ENCODE measurements at regions not wholly inside any gene's neighbourhood (a gene's known extent, or its start where the extent isn't known, plus 50 kb on each side); places are given as distances from the start of the nearest gene placed in this dataset.

- ChIA-PET CTCF (no interaction called here), RAD21 (ENCODE audit: low non-redundant PET in 1 of 2, low total read pairs in 2 of 2, uncharacterized antibody in 2 of 2, unreplicated experiment in 2 of 2) (no interaction called here), POLR2A (no interaction called here)
- H3K9ac ChIP-seq (ENCODE audit: low read length) = no peak overlapping the region
- H2AFZ ChIP-seq (ENCODE audit: low read depth, low read length, poor library complexity, severe bottlenecking) = no peak overlapping the region
- no peaks in the 10 kb centered on the region for H3K79me2 ChIP-seq (ENCODE audit: insufficient read depth, low read length)
- no peaks in the 10 kb centered on the region for H3K9me3 ChIP-seq (ENCODE audit: control insufficient read depth in 1 of 2, insufficient read depth in 1 of 2, low read depth in 1 of 2, low read length in 2 of 2)
- H3K4me1 ChIP-seq (ENCODE audit: control insufficient read depth in 1 of 2, insufficient read depth in 2 of 2, low read length in 2 of 2) = no peaks in the 10 kb centered on the region
- no peaks in the 10 kb centered on the region for H3K36me3 ChIP-seq (ENCODE audit: control insufficient read depth in 1 of 2, insufficient read depth in 2 of 2, low read length in 2 of 2)
- intact Hi-C loops (cut with micrococcal nuclease) = no loop called here
- DNase-seq (ENCODE audit: low read depth, low spot score) (no peak), ATAC-seq (no peak)
- no peak overlapping the region for H3K4me3 ChIP-seq (replicated peaks in 1 of 2; ENCODE audit: low read depth in 1 of 2, low read length in 2 of 2)
- no TSS peak for BruUV-seq (replicated peaks)
- 0 out of 2 replicates have a peak, but pooled peaks cover 3% of the 10 kb centered on the region for H3K27me3 ChIP-seq (ENCODE audit: insufficient read depth, low read length)
- H3K9me2 ChIP-seq (ENCODE audit: insufficient read depth) = no peaks in the 10 kb centered on the region
- H3K27ac ChIP-seq (ENCODE audit: low read depth, low read length) = no peak overlapping the region
- H3K4me2 ChIP-seq (ENCODE audit: low read length) = no peak overlapping the region
- no peak for TF ChIP-seq EGR1 (IDR thresholded peaks at IDR 0.05; ENCODE audit: low read depth)
- no peak for TF ChIP-seq SRF (IDR thresholded peaks at IDR 0.05; ENCODE audit: low read depth)
- TF ChIP-seq ELF1 (IDR thresholded peaks at IDR 0.05; ENCODE audit: borderline replicate concordance, low read depth) = no peak
- TF ChIP-seq, protein P1, sequence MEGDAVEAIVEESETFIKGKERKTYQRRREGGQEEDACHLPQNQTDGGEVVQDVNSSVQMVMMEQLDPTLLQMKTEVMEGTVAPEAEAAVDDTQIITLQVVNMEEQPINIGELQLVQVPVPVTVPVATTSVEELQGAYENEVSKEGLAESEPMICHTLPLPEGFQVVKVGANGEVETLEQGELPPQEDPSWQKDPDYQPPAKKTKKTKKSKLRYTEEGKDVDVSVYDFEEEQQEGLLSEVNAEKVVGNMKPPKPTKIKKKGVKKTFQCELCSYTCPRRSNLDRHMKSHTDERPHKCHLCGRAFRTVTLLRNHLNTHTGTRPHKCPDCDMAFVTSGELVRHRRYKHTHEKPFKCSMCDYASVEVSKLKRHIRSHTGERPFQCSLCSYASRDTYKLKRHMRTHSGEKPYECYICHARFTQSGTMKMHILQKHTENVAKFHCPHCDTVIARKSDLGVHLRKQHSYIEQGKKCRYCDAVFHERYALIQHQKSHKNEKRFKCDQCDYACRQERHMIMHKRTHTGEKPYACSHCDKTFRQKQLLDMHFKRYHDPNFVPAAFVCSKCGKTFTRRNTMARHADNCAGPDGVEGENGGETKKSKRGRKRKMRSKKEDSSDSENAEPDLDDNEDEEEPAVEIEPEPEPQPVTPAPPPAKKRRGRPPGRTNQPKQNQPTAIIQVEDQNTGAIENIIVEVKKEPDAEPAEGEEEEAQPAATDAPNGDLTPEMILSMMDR (IDR thresholded peaks at IDR 0.05 in 2 of 3, conservative IDR thresholded peaks at IDR 0.05 in 1 of 3; ENCODE audit: borderline replicate concordance in 1 of 3, insufficient read depth in 1 of 3, low read depth in 2 of 3, low read length in 2 of 3) = no peak
- no peak for TF ChIP-seq EZH2phosphoT487 (IDR thresholded peaks at IDR 0.05; ENCODE audit: borderline replicate concordance)
- no peak for TF ChIP-seq SIN3A (IDR thresholded peaks at IDR 0.05; ENCODE audit: low read depth)
- no peak for TF ChIP-seq CEBPB (IDR thresholded peaks at IDR 0.05; ENCODE audit: low read depth)
- no peak for TF ChIP-seq RAD21 (IDR thresholded peaks at IDR 0.05; ENCODE audit: low read depth)
- TF ChIP-seq ZFX (IDR thresholded peaks at IDR 0.05) = no peak
- no peak for TF ChIP-seq FOSL1 (IDR thresholded peaks at IDR 0.05; ENCODE audit: low read depth)
- no peak for TF ChIP-seq ZBTB33 (IDR thresholded peaks at IDR 0.05; ENCODE audit: extremely low read depth, insufficient replicate concordance, low read length)
- no peak for TF ChIP-seq TCF7L2 (IDR thresholded peaks at IDR 0.05; ENCODE audit: borderline replicate concordance, extremely low read depth, insufficient read depth, insufficient read length)
- TF ChIP-seq POLR2AphosphoS5 (IDR thresholded peaks at IDR 0.05; ENCODE audit: low read depth, low read length) = no peak
- TF ChIP-seq, protein P2, sequence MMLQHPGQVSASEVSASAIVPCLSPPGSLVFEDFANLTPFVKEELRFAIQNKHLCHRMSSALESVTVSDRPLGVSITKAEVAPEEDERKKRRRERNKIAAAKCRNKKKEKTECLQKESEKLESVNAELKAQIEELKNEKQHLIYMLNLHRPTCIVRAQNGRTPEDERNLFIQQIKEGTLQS (IDR thresholded peaks at IDR 0.05) = no peak
- H4K20me1 ChIP-seq (ENCODE audit: insufficient read depth) = no peaks in the 10 kb centered on the region
Measured at GRCh38 chrX:111035991-111036390, 60.0 kb upstream of the PAK3 start.
